IPS-NIHi7 (cell line): ENCODE measurements at regions not wholly inside any gene's neighbourhood (a gene's known extent, or its start where the extent isn't known, plus 50 kb on each side); places are given as distances from the start of the nearest gene placed in this dataset.

Experiments
- DNase-seq: peaks from one replicate; pipeline ENCODE4 v3.0.0; 2012; ENCODE audit warnings: mixed read lengths; ENCODE audit errors: extremely low spot score

DNA sequence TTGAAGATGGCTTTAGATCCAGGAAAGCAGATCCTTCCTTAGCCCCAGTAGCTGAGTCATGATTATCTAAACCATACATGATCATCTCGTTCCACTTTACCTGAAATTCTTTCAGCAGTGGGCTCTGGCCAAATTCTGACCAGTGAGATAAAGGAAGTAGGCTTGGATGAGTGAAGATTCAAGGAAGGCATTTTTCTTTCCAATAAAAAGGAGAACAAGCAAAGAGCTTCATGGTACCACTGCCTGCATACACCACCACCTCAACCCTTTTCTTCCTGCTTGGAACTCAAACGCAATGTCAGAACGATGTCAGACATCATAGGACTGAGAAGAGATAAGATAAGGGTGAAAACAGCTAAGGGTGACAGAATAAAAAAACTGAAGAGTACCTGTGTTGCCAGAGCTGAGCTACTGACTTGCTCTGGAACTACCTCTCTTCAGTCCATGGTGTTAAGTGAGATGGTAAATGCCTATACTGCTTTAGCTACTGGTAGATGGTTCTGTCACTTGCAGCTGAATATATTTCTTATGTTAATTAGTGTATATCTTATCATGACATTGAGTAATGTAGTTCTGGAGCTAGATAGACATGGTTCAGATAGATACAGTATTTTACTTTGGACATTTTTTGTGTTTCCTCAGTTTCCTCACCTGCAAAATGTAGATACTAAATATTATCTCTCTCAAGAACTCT, 58.7 kb upstream of the ACVR1 start:
- no peak for DNase-seq

DNA sequence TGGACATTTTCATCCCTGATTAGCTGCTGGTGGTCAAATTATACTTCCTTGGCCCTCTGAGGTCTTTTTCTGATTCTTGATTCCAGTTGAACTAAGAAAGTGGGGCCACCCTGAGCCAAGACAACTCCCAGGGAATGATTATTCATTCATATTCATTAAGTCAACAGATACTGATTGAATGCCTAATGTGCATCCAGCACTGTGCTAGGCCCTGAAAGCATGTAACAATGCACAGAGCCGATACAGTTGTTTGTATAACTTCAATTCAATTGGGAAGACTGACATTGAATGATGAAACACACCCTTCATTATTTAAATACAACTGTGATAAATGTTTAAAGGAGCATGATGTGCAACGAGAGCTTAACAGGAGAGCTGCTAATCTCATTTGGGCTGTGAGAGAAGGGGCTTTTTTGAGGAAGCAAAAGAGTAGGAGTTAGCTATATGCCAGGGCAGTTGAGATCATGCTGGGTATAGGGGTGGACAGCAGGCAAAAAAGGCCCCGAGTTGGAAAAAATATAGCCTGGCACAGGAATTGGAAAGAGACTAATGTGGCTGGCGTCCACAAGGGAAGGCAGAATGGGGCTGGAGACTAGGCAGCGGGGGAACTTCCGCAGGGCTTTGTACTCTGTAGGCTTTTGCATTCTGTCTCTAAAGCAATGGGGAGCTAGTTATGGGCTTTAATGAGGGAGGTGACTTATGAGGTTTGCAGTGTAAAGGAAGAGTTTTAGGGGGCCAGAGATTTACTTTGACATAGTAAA, 57.2 kb upstream of the ACVR1 start:
- DNase-seq = peak; percentile 47

DNA sequence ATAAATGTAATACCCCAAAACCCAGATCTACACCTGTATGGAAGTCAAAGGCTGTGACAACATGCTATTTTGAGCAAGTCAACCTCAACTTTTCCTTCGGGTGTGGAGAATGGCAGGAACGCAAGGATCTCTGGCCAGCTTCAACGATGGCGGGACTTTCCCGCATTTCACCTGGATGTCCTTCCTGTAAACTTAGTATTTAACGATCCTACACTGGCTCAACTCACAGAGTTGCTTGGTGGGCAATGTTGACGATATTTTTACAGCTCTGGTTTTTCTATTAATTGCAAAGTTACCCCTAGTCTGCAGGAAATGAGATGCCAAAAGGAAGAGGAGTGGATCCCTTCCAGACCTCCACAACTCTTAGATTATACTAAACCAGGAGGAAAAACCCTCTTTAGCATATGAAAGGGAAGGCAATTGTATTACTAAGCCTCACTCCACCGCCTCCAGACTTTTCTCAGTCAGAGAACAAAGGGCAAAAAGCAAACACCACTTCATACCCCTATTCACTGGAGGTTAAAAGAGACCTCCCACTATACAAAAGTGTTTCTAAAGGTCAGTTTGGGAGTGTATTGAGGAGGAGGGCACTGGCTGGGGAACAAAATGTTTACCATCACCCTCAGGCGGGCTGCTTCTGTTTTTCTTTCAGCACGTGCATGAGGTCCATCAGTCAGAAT, 56.5 kb upstream of the ACVR1 start:
- peak; percentile 72 for DNase-seq

DNA sequence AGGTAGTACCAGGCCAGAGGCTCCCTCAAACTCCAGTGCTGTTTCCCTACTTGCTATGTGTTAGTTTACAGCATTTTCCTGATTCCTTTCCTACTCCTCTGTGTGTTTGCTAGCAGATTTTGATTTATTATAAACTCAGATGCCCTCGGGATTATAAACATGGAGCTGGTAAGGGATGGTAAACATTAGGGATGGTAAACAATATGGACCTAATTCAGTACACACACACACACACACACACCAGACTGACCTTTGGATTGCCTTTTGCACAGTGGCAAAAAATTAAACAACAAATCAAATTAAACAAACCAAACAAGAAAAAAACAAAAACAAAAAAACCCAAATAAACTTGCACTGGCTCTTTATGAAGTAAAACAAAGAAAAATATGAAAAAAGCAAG, 55.4 kb upstream of the ACVR1 start:
- no peak for DNase-seq

GRCh38 chr2:157930728-157931127, 54.6 kb upstream of the ACVR1 start:
- no peak for DNase-seq

GRCh38 chr2:157929871-157930667, 53.9 kb upstream of the ACVR1 start:
- no peak for DNase-seq

GRCh38 chr2:157928372-157928771, 52.2 kb upstream of the ACVR1 start:
- no peak for DNase-seq

- DNase-seq = no peak
Measured at GRCh38 chr2:157927155-157927554, 51.0 kb upstream of the ACVR1 start.
